ENCODE measurements at regions not wholly inside any gene's neighbourhood (a gene's known extent, or its start where the extent isn't known, plus 50 kb on each side); places are given as distances from the start of the nearest gene placed in this dataset.
"Not testable (repeated sequence)": the region's sequence is repeated elsewhere in the genome, so short reads cannot be mapped to it uniquely, and the experiment has no call there.

DNA sequence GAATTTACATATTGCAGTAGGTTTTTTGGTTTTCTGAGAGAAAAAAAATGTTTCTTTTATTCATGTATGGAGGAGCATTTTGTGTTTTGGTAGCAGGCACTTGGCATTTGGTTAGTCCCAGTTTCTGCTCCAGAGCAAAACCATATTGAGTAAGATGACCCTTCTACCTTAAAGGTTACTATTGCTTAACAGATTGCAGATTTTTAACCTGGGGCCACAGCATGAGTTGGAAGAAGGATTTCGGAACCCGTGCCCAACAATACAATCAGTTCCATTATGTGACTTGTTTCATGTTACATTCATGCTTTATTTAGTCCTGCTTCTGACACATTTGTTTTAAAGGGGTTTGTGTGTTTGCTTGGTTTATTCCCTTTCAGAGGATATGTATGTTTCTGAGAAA is 496.3 kb downstream of the TFAP2B start:
- CTCF ChIA-PET = no interaction called here
- no peaks in the 10 kb centered on the region for H3K4me1 Mint-ChIP-seq
- H3K9me3 Mint-ChIP-seq = no peaks in the 10 kb centered on the region
- no peak for ATAC-seq (ENCODE audit: low read depth)
- H3K27ac Mint-ChIP-seq = no peak overlapping the region
- no peaks in the 10 kb centered on the region for H3K36me3 Mint-ChIP-seq (ENCODE audit: low read depth)
- POLR2A ChIA-PET = no interaction called here
- intact Hi-C loops (cut with micrococcal nuclease) = no loop called here
- H3K27me3 Mint-ChIP-seq = no peaks in the 10 kb centered on the region
- no peak for DNase-seq
- no peak overlapping the region for H3K4me3 Mint-ChIP-seq
- TF ChIP-seq, protein P1, sequence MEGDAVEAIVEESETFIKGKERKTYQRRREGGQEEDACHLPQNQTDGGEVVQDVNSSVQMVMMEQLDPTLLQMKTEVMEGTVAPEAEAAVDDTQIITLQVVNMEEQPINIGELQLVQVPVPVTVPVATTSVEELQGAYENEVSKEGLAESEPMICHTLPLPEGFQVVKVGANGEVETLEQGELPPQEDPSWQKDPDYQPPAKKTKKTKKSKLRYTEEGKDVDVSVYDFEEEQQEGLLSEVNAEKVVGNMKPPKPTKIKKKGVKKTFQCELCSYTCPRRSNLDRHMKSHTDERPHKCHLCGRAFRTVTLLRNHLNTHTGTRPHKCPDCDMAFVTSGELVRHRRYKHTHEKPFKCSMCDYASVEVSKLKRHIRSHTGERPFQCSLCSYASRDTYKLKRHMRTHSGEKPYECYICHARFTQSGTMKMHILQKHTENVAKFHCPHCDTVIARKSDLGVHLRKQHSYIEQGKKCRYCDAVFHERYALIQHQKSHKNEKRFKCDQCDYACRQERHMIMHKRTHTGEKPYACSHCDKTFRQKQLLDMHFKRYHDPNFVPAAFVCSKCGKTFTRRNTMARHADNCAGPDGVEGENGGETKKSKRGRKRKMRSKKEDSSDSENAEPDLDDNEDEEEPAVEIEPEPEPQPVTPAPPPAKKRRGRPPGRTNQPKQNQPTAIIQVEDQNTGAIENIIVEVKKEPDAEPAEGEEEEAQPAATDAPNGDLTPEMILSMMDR (IDR thresholded peaks at IDR 0.05) = no peak

DNA sequence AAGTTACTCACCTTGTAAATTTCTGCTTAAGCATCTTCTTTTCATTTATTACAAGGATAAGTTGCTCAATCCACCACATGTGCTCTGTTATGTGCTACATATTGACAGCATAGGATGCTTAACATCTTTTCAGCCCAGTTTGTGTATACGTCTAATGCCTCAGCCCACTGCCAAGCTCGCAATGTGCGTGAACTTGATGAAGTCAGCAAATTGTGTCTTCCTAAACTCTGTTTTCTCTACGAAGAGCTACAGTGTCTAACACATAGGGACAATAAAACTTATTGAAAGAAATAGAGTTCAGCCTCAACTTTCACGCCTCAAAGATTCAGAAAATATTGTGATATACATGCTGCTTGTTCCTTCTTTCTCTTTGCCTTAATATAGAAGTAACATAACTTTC is 500.0 kb downstream of the TFAP2B start:
- no peak overlapping the region for H3K4me3 Mint-ChIP-seq
- H3K27me3 Mint-ChIP-seq = no peaks in the 10 kb centered on the region
- intact Hi-C loops (cut with micrococcal nuclease) = no loop called here
- no peak overlapping the region for H3K27ac Mint-ChIP-seq
- H3K4me1 Mint-ChIP-seq = no peaks in the 10 kb centered on the region
- CTCF ChIA-PET = no interaction called here
- no peak for DNase-seq
- TF ChIP-seq, protein P1 (IDR thresholded peaks at IDR 0.05) = no peak
- POLR2A ChIA-PET = no interaction called here
- no peak for ATAC-seq (ENCODE audit: low read depth)
- H3K36me3 Mint-ChIP-seq (ENCODE audit: low read depth) = no peaks in the 10 kb centered on the region
- no peaks in the 10 kb centered on the region for H3K9me3 Mint-ChIP-seq

DNA sequence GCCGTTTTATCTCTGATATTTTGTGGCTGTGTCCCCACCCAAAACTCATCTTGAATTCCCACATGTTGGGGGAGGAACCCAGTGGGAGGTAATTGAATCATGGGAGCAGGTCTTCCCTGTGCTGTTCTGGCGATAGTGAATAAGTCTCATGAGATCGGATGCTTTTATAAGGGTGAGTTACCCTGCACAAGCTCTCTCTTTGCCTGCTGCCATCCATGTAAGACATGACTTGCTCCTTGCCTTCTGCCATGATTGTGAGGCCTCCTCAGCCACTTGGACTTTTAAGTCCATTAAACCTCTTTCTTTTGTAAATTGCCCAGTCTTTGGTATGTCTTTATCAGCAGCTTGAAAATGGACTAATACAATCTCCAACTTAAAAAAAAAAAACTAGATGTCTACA is 502.8 kb downstream of the TFAP2B start:
- H3K9me3 Mint-ChIP-seq; CTCF ChIA-PET; H3K36me3 Mint-ChIP-seq (ENCODE audit: low read depth); H3K4me1 Mint-ChIP-seq; intact Hi-C loops (cut with micrococcal nuclease); DNase-seq; H3K4me3 Mint-ChIP-seq; ATAC-seq (ENCODE audit: low read depth); H3K27me3 Mint-ChIP-seq; H3K27ac Mint-ChIP-seq; POLR2A ChIA-PET: not testable (repeated sequence)

DNA sequence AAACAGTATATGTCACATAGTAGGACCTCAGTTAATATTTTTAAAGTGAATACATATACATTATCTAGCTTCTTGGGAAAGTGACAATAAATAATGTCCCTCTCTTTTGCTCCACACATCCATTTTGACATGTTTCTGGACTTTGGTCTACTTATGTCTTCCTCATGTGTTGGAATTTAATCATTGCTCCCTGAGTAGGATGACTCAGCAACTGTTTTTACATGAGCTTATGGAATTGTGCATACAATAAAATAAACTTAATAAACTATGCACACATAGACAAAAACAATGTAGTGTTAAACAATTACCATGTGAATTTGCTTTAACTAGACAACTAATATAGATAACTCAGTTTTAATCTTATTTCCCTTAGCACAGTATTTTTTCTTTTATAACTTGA is 503.8 kb downstream of the TFAP2B start:
- intact Hi-C loops (cut with micrococcal nuclease) = no loop called here
- ChIA-PET POLR2A (no interaction called here), CTCF (no interaction called here)
- H3K4me3 Mint-ChIP-seq = no peak overlapping the region
- TF ChIP-seq, protein P1 (IDR thresholded peaks at IDR 0.05) = no peak
- H3K4me1 Mint-ChIP-seq = no peaks in the 10 kb centered on the region
- no peaks in the 10 kb centered on the region for H3K9me3 Mint-ChIP-seq
- no peaks in the 10 kb centered on the region for H3K36me3 Mint-ChIP-seq (ENCODE audit: low read depth)
- no peaks in the 10 kb centered on the region for H3K27me3 Mint-ChIP-seq
- no peak for ATAC-seq (ENCODE audit: low read depth)
- H3K27ac Mint-ChIP-seq = no peak overlapping the region
- DNase-seq = no peak

DNA sequence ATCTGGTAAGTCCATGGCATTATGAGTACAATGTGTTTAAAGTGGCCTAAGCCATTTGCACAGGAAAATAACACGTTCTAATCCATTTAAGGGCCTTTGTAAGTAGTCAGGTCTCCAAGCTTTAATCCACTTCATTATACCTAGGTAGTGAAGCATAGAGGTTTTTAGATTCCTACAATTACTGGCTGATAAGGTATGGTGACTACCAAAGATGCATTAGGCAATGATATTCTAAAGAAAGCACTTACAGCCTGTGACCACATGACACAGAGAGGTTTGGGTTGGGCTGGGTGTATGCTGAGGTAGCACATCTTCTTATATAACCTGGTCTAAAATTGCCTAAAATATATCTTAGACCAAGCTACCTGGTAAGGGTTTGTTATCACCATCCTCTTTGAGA is 504.4 kb downstream of the TFAP2B start:
- no peak overlapping the region for H3K27ac Mint-ChIP-seq
- H3K27me3 Mint-ChIP-seq = no peaks in the 10 kb centered on the region
- DNase-seq (no peak), ATAC-seq (ENCODE audit: low read depth) (no peak)
- intact Hi-C loops (cut with micrococcal nuclease) = no loop called here
- TF ChIP-seq, protein P1 (IDR thresholded peaks at IDR 0.05) = no peak
- no peaks in the 10 kb centered on the region for H3K9me3 Mint-ChIP-seq
- H3K4me3 Mint-ChIP-seq = no peak overlapping the region
- CTCF ChIA-PET = no interaction called here
- H3K36me3 Mint-ChIP-seq (ENCODE audit: low read depth) = no peaks in the 10 kb centered on the region
- H3K4me1 Mint-ChIP-seq = no peaks in the 10 kb centered on the region
- POLR2A ChIA-PET = no interaction called here

DNA sequence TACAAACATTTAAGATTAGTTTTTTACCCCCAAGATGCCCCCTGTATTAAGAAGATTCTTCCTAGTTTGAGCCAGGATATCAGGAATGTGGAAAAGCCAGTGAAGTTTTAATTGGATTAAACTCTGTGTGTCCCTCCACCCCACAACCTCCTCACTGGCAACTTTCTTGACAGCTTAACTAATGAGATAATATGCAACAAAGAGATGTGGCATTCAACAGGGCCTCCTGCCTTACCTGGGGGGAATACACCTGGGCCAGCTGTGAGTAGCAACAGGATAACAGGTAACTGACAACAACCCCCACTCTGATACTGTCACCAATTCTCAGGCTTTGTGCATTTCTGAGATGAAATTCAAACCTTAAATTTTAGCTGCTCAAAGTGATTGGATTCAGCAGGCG is 512.3 kb downstream of the TFAP2B start:
- intact Hi-C loops (cut with micrococcal nuclease) = no loop called here
- DNase-seq = no peak
- H3K27me3 Mint-ChIP-seq = no peaks in the 10 kb centered on the region
- no peak overlapping the region for H3K27ac Mint-ChIP-seq
- H3K36me3 Mint-ChIP-seq (ENCODE audit: low read depth) = no peaks in the 10 kb centered on the region
- no peak for ATAC-seq (ENCODE audit: low read depth)
- ChIA-PET CTCF (no interaction called here), POLR2A (no interaction called here)
- TF ChIP-seq, protein P1 (IDR thresholded peaks at IDR 0.05) = no peak
- H3K9me3 Mint-ChIP-seq = no peaks in the 10 kb centered on the region
- H3K4me1 Mint-ChIP-seq = no peaks in the 10 kb centered on the region
- H3K4me3 Mint-ChIP-seq = no peak overlapping the region
